Cardiac fibroblast (primary cell): ENCODE measurements at regions not wholly inside any gene's neighbourhood (a gene's known extent, or its start where the extent isn't known, plus 50 kb on each side); places are given as distances from the start of the nearest gene placed in this dataset.
"Not testable (repeated sequence)": the region's sequence is repeated elsewhere in the genome, so short reads cannot be mapped to it uniquely, and the experiment has no call there.

ENCODE experiments used
- DNase-seq, 2 donors: peaks; one replicate each; pipeline versions ENCODE4 v3.0.0 to v3.0.0-alpha.2; 2010; ENCODE audit warnings: low read depth in 2 of 2
- H3K4me3 ChIP-seq, 2 donors: replicated peaks in 1 of 2; 1 replicate in 1 of 2; 2 replicates in 1 of 2; pipeline ENCODE4 v1.5.1; 2011; ENCODE audit warnings: low read depth in 2 of 2, low read length in 2 of 2, mild to moderate bottlenecking in 2 of 2, moderate library complexity in 1 of 2
- CTCF ChIP-seq: IDR thresholded peaks from one replicate; pipeline ENCODE4 v1.5.1; 2011; ENCODE audit warnings: low read depth, mild to moderate bottlenecking, low read length, inconsistent platforms

- TF ChIP-seq CTCF = no peak
- DNase-seq = no peak
- H3K4me3 ChIP-seq = no peak overlapping the region
Measured at GRCh38 chr2:146984014-146984413, 860.8 kb upstream of the ACVR2A start.

GRCh38 chr2:146982393-146982846, 862.4 kb upstream of the ACVR2A start:
- no peak overlapping the region for H3K4me3 ChIP-seq
- DNase-seq = peak; percentile 94 to 97
- TF ChIP-seq CTCF = no peak

GRCh38 chr2:146981921-146982320, 862.9 kb upstream of the ACVR2A start:
- no peak for TF ChIP-seq CTCF
- peak; percentile 58 to 66 for DNase-seq
- no peak overlapping the region for H3K4me3 ChIP-seq

GRCh38 chr2:146979746-146980145, 865.1 kb upstream of the ACVR2A start:
- TF ChIP-seq CTCF = no peak
- no peak for DNase-seq
- no peak overlapping the region for H3K4me3 ChIP-seq

GRCh38 chr2:146978577-146979555, 866.0 kb upstream of the ACVR2A start:
- peak; percentile 57 to 68 for DNase-seq
- TF ChIP-seq CTCF = no peak
- H3K4me3 ChIP-seq = no peak overlapping the region

GRCh38 chr2:146970981-146971380, 873.8 kb upstream of the ACVR2A start:
- not testable (repeated sequence) for H3K4me3 ChIP-seq, DNase-seq

- not testable (repeated sequence) for H3K4me3 ChIP-seq, DNase-seq
Measured at GRCh38 chr2:146969703-146970102, 875.1 kb upstream of the ACVR2A start.

- no peak for TF ChIP-seq CTCF
- H3K4me3 ChIP-seq = no peak overlapping the region
- DNase-seq = no peak
Measured at GRCh38 chr2:146964494-146964893, 880.3 kb upstream of the ACVR2A start.
